HCT116 (cell line): ENCODE measurements at regions not wholly inside any gene's neighbourhood (a gene's known extent, or its start where the extent isn't known, plus 50 kb on each side); places are given as distances from the start of the nearest gene placed in this dataset.

Source experiments
- CTCF ChIP-seq, 3 experiments: fragments of 200-600 bp in 1 of 3; sonication (generic) in 1 of 3; IDR thresholded peaks in 2 of 3; conservative IDR thresholded peaks in 1 of 3; 2 replicates each; pipeline ENCODE4 v1.5.1; 2012 to 2017; ENCODE audit warnings: low read depth in 2 of 3, low read length in 2 of 3, antibody characterized with exemption in 1 of 3, borderline replicate concordance in 1 of 3, control low read depth in 1 of 3, mild to moderate bottlenecking in 1 of 3, mixed read lengths in 1 of 3, mixed run types in 1 of 3, moderate library complexity in 1 of 3; ENCODE audit not compliant: insufficient read depth in 1 of 3
- EZH2phosphoT487 ChIP-seq: fragments of 200-600 bp; IDR thresholded peaks from 2 replicates; pipeline ENCODE4 v1.6.1; 2018; ENCODE audit warnings: antibody characterized with exemption, borderline replicate concordance
- FOSL1 ChIP-seq: IDR thresholded peaks from 2 replicates; pipeline ENCODE4 v1.6.1; 2012; ENCODE audit warnings: low read depth
- MAX ChIP-seq: IDR thresholded peaks from 2 replicates; pipeline ENCODE4 v1.6.1; 2012

- TF ChIP-seq CTCF (IDR thresholded peaks at IDR 0.05 in 2 of 3, conservative IDR thresholded peaks at IDR 0.05 in 1 of 3; ENCODE audit: borderline replicate concordance in 1 of 3, insufficient read depth in 1 of 3, low read depth in 2 of 3, low read length in 2 of 3), result no peak
- no peak for TF ChIP-seq FOSL1
- TF ChIP-seq EZH2phosphoT487, result no peak
- no peak for TF ChIP-seq MAX
Measured at GRCh38 chr2:236654496-236654895, 84.9 kb downstream of the ACKR3 start.
